Stimulated activated CD8-positive, alpha-beta memory T cell treated with anti-CD3 and anti-CD28 coated beads, Interleukin-15, amount 100 ng/mL, for 48 hours (primary cell): ENCODE measurements at regions not wholly inside any gene's neighbourhood (a gene's known extent, or its start where the extent isn't known, plus 50 kb on each side); places are given as distances from the start of the nearest gene placed in this dataset.

Experiments
- DNase-seq, 2 donors: peaks; one replicate each; pipeline ENCODE4 v3.0.0-alpha.2; 2020; ENCODE audit warnings: low read depth in 2 of 2

GRCh38 chr1:221626041-221626440, 115.8 kb downstream of the DUSP10 start:
- no peak for DNase-seq

- DNase-seq: no peak
Observed at GRCh38 chr1:221630236-221630635, 111.7 kb downstream of the DUSP10 start.

GRCh38 chr1:221631556-221631955, 110.3 kb downstream of the DUSP10 start:
- DNase-seq: no peak

GRCh38 chr1:221632072-221632471, 109.8 kb downstream of the DUSP10 start:
- DNase-seq: no peak

GRCh38 chr1:221633841-221634409, 108.0 kb downstream of the DUSP10 start:
- no peak for DNase-seq

GRCh38 chr1:221634606-221635005, 107.3 kb downstream of the DUSP10 start:
- DNase-seq: no peak

- no peak for DNase-seq
Observed at GRCh38 chr1:221635305-221635704, 106.6 kb downstream of the DUSP10 start.

GRCh38 chr1:221636096-221636495, 105.8 kb downstream of the DUSP10 start:
- no peak for DNase-seq

- DNase-seq: no peak
Observed at GRCh38 chr1:221636967-221637366, 104.9 kb downstream of the DUSP10 start.

- DNase-seq: no peak
Observed at GRCh38 chr1:221637641-221638041, 104.2 kb downstream of the DUSP10 start.

- no peak for DNase-seq
Observed at GRCh38 chr1:221638595-221638994, 103.3 kb downstream of the DUSP10 start.

GRCh38 chr1:221641811-221642210, 100.1 kb downstream of the DUSP10 start:
- DNase-seq: no peak

- no peak for DNase-seq
Observed at GRCh38 chr1:221643404-221644144, 98.3 kb downstream of the DUSP10 start.

- DNase-seq: no peak
Observed at GRCh38 chr1:221644145-221644448, 97.8 kb downstream of the DUSP10 start.

GRCh38 chr1:221644663-221645258, 97.1 kb downstream of the DUSP10 start:
- DNase-seq: no peak

- DNase-seq: no peak
Observed at GRCh38 chr1:221648201-221648600, 93.7 kb downstream of the DUSP10 start.
